Ascending aorta (tissue), 2 donors: ENCODE measurements at regions not wholly inside any gene's neighbourhood (a gene's known extent, or its start where the extent isn't known, plus 50 kb on each side); places are given as distances from the start of the nearest gene placed in this dataset.

Experiments
- DNase-seq, 2 donors: peaks; one replicate each; pipeline ENCODE4 v3.0.0-alpha.2; 2019; ENCODE audit warnings: low spot score in 2 of 2
- H3K27ac ChIP-seq, 2 donors: fragments of 200-600 bp; sonication (generic); one replicate each; pipeline ENCODE4 v1.5.1; 2016 to 2017; ENCODE audit warnings: mild to moderate bottlenecking in 1 of 2
- H3K27me3 ChIP-seq: fragments of 200-600 bp; sonication (generic); one replicate; pipeline ENCODE4 v1.5.1; 2017
- H3K36me3 ChIP-seq, 2 donors: fragments of 200-600 bp; sonication (generic); one replicate each; pipeline ENCODE4 v1.5.1; 2016
- H3K4me1 ChIP-seq, 2 donors: fragments of 200-600 bp; sonication (generic); one replicate each; pipeline ENCODE4 v1.5.1; 2016 to 2017; ENCODE audit warnings: mild to moderate bottlenecking in 1 of 2
- H3K4me3 ChIP-seq, 2 donors: fragments of 200-600 bp; sonication (generic); one replicate each; pipeline ENCODE4 v1.5.1; 2016 to 2017; ENCODE audit warnings: mild to moderate bottlenecking in 1 of 2
- H3K9me3 ChIP-seq, 2 donors: fragments of 200-600 bp; sonication (generic); one replicate each; pipeline ENCODE4 v1.5.1; 2016
- intact Hi-C: fragments of 100-400 bp; cut with DNase I; formaldehyde crosslinking; loops from one replicate; pipeline ENCODE4 v1.15.1; 2023
- TF ChIP-seq, protein P1 (sequence below), 3 experiments: fragments of 200-600 bp in 2 of 3; fragments of 450-650 bp in 1 of 3; sonication (generic) in 2 of 3; IDR thresholded peaks; one replicate each; pipeline ENCODE4 v1.5.1; 2016 to 2019; ENCODE audit warnings: antibody characterized with exemption in 3 of 3, mild to moderate bottlenecking in 1 of 3, moderate library complexity in 1 of 3

DNA sequence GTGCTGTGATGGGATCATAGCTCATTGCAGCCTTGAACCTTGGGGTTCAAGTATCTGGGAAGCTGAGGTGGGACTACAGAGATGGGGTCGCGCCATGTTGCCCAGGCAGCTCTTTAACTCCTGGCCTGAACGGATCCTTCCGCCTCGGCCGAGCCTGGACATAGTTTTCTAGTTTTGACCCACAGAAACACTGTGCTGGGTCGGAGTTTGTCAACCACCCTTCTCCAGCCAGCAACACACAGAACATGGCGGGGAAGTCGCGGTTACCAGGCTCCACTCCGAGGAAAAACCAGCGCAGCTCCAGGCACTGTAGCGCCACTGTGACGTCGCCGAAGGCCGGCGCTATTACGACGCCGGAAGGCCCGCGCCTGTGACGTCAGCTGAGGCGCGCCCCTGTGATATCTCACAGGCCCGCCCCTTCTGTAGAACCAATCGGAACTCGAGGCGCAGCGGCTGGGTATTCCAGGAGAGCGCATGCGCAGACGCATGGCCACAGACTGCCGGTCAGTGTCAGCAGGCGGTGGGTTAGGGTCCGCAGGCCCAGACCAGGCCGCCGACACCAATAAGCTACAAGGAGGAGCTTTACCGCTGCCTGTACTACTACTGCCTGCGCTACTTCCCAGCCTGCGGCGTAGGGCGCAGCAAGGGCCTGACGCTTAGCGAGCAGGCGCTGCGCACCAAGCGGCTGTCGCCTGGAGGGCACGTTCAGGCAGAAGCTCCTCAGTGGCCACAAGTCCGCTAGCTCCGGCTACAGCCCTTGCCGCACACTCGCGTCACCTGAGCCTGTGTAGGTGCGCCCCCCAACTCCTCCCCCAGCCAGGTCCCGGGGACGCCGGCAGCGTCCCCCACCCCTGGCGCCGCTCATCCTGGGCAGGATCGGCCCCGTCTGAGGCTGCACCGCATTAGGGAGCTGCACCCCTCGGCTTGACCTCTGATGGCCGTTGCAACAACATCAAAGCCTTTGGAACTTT is 135.2 kb upstream of the KCTD7 start:
- peak; percentile 89 to 99 for DNase-seq
- peaks cover 0 to 6% of the 10 kb centered on the region in 2 donors for H3K4me1 ChIP-seq
- peak overlapping the region; percentile 89 to 94 for H3K27ac ChIP-seq
- H3K27me3 ChIP-seq, result no peaks in the 10 kb centered on the region
- H3K9me3 ChIP-seq, result no peaks in the 10 kb centered on the region
- TF ChIP-seq, protein P1, sequence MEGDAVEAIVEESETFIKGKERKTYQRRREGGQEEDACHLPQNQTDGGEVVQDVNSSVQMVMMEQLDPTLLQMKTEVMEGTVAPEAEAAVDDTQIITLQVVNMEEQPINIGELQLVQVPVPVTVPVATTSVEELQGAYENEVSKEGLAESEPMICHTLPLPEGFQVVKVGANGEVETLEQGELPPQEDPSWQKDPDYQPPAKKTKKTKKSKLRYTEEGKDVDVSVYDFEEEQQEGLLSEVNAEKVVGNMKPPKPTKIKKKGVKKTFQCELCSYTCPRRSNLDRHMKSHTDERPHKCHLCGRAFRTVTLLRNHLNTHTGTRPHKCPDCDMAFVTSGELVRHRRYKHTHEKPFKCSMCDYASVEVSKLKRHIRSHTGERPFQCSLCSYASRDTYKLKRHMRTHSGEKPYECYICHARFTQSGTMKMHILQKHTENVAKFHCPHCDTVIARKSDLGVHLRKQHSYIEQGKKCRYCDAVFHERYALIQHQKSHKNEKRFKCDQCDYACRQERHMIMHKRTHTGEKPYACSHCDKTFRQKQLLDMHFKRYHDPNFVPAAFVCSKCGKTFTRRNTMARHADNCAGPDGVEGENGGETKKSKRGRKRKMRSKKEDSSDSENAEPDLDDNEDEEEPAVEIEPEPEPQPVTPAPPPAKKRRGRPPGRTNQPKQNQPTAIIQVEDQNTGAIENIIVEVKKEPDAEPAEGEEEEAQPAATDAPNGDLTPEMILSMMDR (IDR thresholded peaks at IDR 0.05), result peak; percentile 29 to 54 (median 38)
- intact Hi-C loops, result loop anchor here (1.0 to 10.0 kb wide), 9 partner anchors 136 to 811 kb away; partner anchors contain the start of genes CRCP, RABGEF1, SBDS and TPST1
- H3K36me3 ChIP-seq, result no peaks in the 10 kb centered on the region
- H3K4me3 ChIP-seq, result peak overlapping the region; percentile 61 to 76

GRCh38 chr7:66497346-66497745 is 131.3 kb upstream of the KCTD7 start:
- intact Hi-C loops, result loop anchor here (10.0 kb wide), 4 partner anchors 157 to 807 kb away; partner anchors contain the start of genes CRCP and TPST1
- Histone ChIP-seq H3K4me3 (no peak overlapping the region), H3K27ac (no peak overlapping the region), H3K36me3 (no peaks in the 10 kb centered on the region), H3K4me1 (peaks cover 0 to 6% of the 10 kb centered on the region in 2 donors), H3K27me3 (no peaks in the 10 kb centered on the region), H3K9me3 (no peaks in the 10 kb centered on the region)
- DNase-seq, result no peak
- TF ChIP-seq, protein P1 (IDR thresholded peaks at IDR 0.05), result no peak

DNA sequence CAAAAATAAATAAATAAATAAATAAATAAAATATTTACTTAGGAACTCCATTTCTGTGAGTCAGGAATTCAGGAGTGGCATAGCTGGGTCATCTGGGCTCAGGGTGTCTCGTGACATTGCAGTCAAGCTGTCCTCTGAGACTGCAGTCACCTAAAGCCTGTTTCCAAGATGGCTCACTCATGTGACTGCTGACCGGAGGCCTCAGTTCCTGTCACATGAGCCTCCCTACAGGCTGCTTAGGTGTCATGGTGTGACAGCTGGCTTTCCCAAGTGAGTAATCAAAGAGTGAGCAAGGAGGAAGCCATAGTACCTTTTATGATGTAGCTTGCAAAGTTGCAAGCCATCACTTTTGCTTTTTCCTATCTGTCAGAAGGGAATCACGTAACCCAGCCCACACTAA is 128.6 kb upstream of the KCTD7 start:
- intact Hi-C loops, result no loop called here
- no peaks in the 10 kb centered on the region for H3K36me3 ChIP-seq
- H3K27me3 ChIP-seq, result no peaks in the 10 kb centered on the region
- H3K9me3 ChIP-seq, result no peaks in the 10 kb centered on the region
- TF ChIP-seq, protein P1 (IDR thresholded peaks at IDR 0.05), result no peak
- no peak overlapping the region for H3K4me3 ChIP-seq
- no peaks in the 10 kb centered on the region for H3K4me1 ChIP-seq
- DNase-seq, result no peak
- no peak overlapping the region for H3K27ac ChIP-seq

- DNase-seq, result no peak
- intact Hi-C loops, result no loop called here
- H3K4me1 ChIP-seq, result no peaks in the 10 kb centered on the region
- no peaks in the 10 kb centered on the region for H3K36me3 ChIP-seq
- no peaks in the 10 kb centered on the region for H3K9me3 ChIP-seq
- no peaks in the 10 kb centered on the region for H3K27me3 ChIP-seq
- no peak overlapping the region for H3K4me3 ChIP-seq
- TF ChIP-seq, protein P1 (IDR thresholded peaks at IDR 0.05), result no peak
- no peak overlapping the region for H3K27ac ChIP-seq
Observed at GRCh38 chr7:66502230-66503035, 126.2 kb upstream of the KCTD7 start.

- TF ChIP-seq, protein P1 (IDR thresholded peaks at IDR 0.05), result no peak
- no peak for DNase-seq
- H3K27ac ChIP-seq, result no peak overlapping the region
- no peaks in the 10 kb centered on the region for H3K4me1 ChIP-seq
- no peaks in the 10 kb centered on the region for H3K36me3 ChIP-seq
- H3K4me3 ChIP-seq, result no peak overlapping the region
- H3K27me3 ChIP-seq, result no peaks in the 10 kb centered on the region
- intact Hi-C loops, result no loop called here
- no peaks in the 10 kb centered on the region for H3K9me3 ChIP-seq
Observed at GRCh38 chr7:66503036-66503370, 125.7 kb upstream of the KCTD7 start.
